Activated CD4-positive, alpha-beta T cell treated with anti-CD3 and anti-CD28 coated beads for 48 hours (primary cell): ENCODE measurements at regions not wholly inside any gene's neighbourhood (a gene's known extent, or its start where the extent isn't known, plus 50 kb on each side); places are given as distances from the start of the nearest gene placed in this dataset.
"Not testable (repeated sequence)": the region's sequence is repeated elsewhere in the genome, so short reads cannot be mapped to it uniquely, and the experiment has no call there.

Experiments used
- DNase-seq: peaks from one replicate; pipeline ENCODE4 v3.0.0-alpha.2; 2020

- no peak for DNase-seq
Measured at GRCh38 chr10:52483587-52483986, 169.5 kb downstream of the DKK1 start.

- DNase-seq = no peak
Measured at GRCh38 chr10:52484206-52485065, 170.4 kb downstream of the DKK1 start.

- no peak for DNase-seq
Measured at GRCh38 chr10:52485462-52485861, 171.4 kb downstream of the DKK1 start.

GRCh38 chr10:52486840-52487611 is 172.9 kb downstream of the DKK1 start:
- DNase-seq = no peak

- no peak for DNase-seq
Measured at GRCh38 chr10:52488606-52489485, 174.8 kb downstream of the DKK1 start.

- no peak for DNase-seq
Measured at GRCh38 chr10:52491246-52491995, 177.3 kb downstream of the DKK1 start.

- DNase-seq = no peak
Measured at GRCh38 chr10:52499281-52499680, 185.2 kb downstream of the DKK1 start.

GRCh38 chr10:52500476-52500875 is 186.4 kb downstream of the DKK1 start:
- no peak for DNase-seq

GRCh38 chr10:52502237-52502636 is 188.2 kb downstream of the DKK1 start:
- DNase-seq = no peak

GRCh38 chr10:52505341-52505740 is 191.3 kb downstream of the DKK1 start:
- not testable (repeated sequence) for DNase-seq

- DNase-seq = no peak
Measured at GRCh38 chr10:52514481-52514880, 200.4 kb downstream of the DKK1 start.

- DNase-seq = no peak
Measured at GRCh38 chr10:52517012-52517411, 202.9 kb downstream of the DKK1 start.

- DNase-seq = no peak
Measured at GRCh38 chr10:52523696-52524095, 209.6 kb downstream of the DKK1 start.

- no peak for DNase-seq
Measured at GRCh38 chr10:52525761-52526160, 211.7 kb downstream of the DKK1 start.

GRCh38 chr10:52526251-52526823 is 212.3 kb downstream of the DKK1 start:
- no peak for DNase-seq

- no peak for DNase-seq
Measured at GRCh38 chr10:52532650-52533290, 218.7 kb downstream of the DKK1 start.

GRCh38 chr10:52533986-52534385 is 219.9 kb downstream of the DKK1 start:
- no peak for DNase-seq

- no peak for DNase-seq
Measured at GRCh38 chr10:52539463-52539862, 225.4 kb downstream of the DKK1 start.

- DNase-seq = no peak
Measured at GRCh38 chr10:52540479-52540984, 226.5 kb downstream of the DKK1 start.

GRCh38 chr10:52541006-52541473 is 227.0 kb downstream of the DKK1 start:
- DNase-seq = no peak

- DNase-seq = no peak
Measured at GRCh38 chr10:52542906-52543305, 228.8 kb downstream of the DKK1 start.
